KMS-11 (cell line): ENCODE measurements at regions not wholly inside any gene's neighbourhood (a gene's known extent, or its start where the extent isn't known, plus 50 kb on each side); places are given as distances from the start of the nearest gene placed in this dataset.

Experiments
- H2AFZ ChIP-seq: fragments of 200-600 bp; sonication (generic); 2 replicates; pipeline ENCODE4 v1.6.1; 2016; ENCODE audit warnings: antibody characterized with exemption, mixed run types, low read depth
- H3K27ac ChIP-seq: fragments of 200-600 bp; sonication (generic); 2 replicates; pipeline ENCODE4 v1.6.1; 2016; ENCODE audit warnings: mild to moderate bottlenecking, mixed run types
- H3K27me3 ChIP-seq: fragments of 200-600 bp; sonication (generic); 2 replicates; pipeline ENCODE4 v1.6.1; 2017; ENCODE audit warnings: mild to moderate bottlenecking, low read depth, mixed run types, moderate library complexity; ENCODE audit not compliant: insufficient read depth
- H3K36me3 ChIP-seq: fragments of 200-600 bp; sonication (generic); 2 replicates; pipeline ENCODE4 v1.6.1; 2017; ENCODE audit warnings: mild to moderate bottlenecking, mixed run types; ENCODE audit not compliant: insufficient read depth
- H3K4me1 ChIP-seq: fragments of 200-600 bp; sonication (generic); 2 replicates; pipeline ENCODE4 v1.6.1; 2016; ENCODE audit warnings: mild to moderate bottlenecking, low read depth, mixed run types; ENCODE audit not compliant: poor library complexity, severe bottlenecking
- H3K4me2 ChIP-seq: fragments of 200-600 bp; sonication (generic); 2 replicates; pipeline ENCODE4 v1.7.0; 2016; ENCODE audit warnings: mild to moderate bottlenecking, mixed run types
- H3K4me3 ChIP-seq: fragments of 200-600 bp; sonication (generic); IDR thresholded peaks from 2 replicates; pipeline ENCODE4 v1.6.1; 2017; ENCODE audit warnings: low read depth, low read length, mixed read lengths; ENCODE audit not compliant: insufficient read depth
- H3K79me2 ChIP-seq: fragments of 200-600 bp; sonication (generic); 2 replicates; pipeline ENCODE4 v1.6.1; 2016; ENCODE audit warnings: low read depth, mixed run types; ENCODE audit not compliant: insufficient read depth
- H3K9ac ChIP-seq: fragments of 200-600 bp; sonication (generic); 2 replicates; pipeline ENCODE4 v1.6.1; 2016; ENCODE audit warnings: mild to moderate bottlenecking, mixed run types
- H4K20me1 ChIP-seq: fragments of 200-600 bp; sonication (generic); 2 replicates; pipeline ENCODE4 v1.6.1; 2016; ENCODE audit warnings: mild to moderate bottlenecking, mixed run types; ENCODE audit not compliant: insufficient read depth
- TF ChIP-seq, protein P1 (sequence below): fragments of 200-600 bp; sonication (generic); conservative IDR thresholded peaks from 2 replicates; pipeline ENCODE4 v1.6.1; 2017; ENCODE audit warnings: low read depth, mild to moderate bottlenecking, antibody characterized with exemption, low read length, moderate library complexity, mixed read lengths

DNA sequence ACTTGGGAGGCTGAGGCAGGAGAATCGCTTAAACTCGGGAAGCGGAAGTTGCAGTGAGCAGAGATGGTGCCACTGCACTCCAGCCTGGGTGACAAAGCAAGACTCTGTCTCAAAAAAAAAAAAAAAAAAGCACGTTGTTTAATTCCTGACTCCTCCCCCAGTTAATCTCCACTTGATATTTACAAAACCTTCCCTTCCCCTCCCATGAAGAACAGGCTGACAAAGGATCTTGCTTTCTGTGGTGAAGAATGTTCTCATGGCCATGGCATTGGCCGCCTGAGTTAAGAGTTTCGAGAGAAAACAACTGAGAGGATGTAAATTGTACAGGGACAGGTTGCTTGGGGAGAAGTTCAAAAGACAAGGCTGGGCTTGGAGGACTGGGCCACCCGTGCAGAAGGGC lies 168.2 kb upstream of the BCOR start:
- Histone ChIP-seq H3K9ac (no peak overlapping the region), H3K79me2 (no peaks in the 10 kb centered on the region), H3K27ac (no peak overlapping the region), H3K36me3 (no peaks in the 10 kb centered on the region), H2AFZ (peak overlapping the region; percentile 83; the same call in 1 of the 2 replicates), H4K20me1 (no peaks in the 10 kb centered on the region), H3K4me2 (no peak overlapping the region), H3K4me3 (no peak overlapping the region), H3K4me1 (peaks cover 11% of the 10 kb centered on the region), H3K27me3 (no peaks in the 10 kb centered on the region)
- TF ChIP-seq, protein P1, sequence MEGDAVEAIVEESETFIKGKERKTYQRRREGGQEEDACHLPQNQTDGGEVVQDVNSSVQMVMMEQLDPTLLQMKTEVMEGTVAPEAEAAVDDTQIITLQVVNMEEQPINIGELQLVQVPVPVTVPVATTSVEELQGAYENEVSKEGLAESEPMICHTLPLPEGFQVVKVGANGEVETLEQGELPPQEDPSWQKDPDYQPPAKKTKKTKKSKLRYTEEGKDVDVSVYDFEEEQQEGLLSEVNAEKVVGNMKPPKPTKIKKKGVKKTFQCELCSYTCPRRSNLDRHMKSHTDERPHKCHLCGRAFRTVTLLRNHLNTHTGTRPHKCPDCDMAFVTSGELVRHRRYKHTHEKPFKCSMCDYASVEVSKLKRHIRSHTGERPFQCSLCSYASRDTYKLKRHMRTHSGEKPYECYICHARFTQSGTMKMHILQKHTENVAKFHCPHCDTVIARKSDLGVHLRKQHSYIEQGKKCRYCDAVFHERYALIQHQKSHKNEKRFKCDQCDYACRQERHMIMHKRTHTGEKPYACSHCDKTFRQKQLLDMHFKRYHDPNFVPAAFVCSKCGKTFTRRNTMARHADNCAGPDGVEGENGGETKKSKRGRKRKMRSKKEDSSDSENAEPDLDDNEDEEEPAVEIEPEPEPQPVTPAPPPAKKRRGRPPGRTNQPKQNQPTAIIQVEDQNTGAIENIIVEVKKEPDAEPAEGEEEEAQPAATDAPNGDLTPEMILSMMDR = no peak

DNA sequence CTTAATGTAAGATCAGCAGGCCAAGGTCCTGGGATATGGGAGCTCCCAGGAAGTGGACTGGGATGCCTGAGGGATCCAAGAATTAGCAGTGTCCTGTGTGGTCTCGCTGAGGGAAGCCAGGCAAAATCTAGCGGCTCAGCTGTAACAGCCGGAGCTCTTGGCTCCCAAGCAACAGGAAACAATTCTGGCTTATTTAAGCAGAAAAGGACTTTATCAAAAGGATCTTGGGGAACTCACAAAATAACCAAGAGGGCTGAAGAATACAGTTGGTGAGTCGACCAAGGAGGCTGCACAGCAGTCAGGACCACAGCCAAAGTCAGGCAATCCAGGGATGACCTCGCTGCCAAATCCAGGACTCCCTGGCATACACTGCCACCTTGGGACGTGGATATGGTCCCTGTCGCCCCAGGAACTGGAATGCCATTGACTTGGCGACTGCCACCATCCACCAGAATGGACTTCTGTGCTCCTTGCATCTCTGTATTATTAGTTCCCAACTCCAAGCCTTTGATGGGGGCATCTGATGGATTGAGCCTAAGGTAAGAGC lies 165.3 kb upstream of the BCOR start:
- peaks cover 11% of the 10 kb centered on the region for H3K4me1 ChIP-seq
- H3K27me3 ChIP-seq = no peaks in the 10 kb centered on the region
- TF ChIP-seq, protein P1 = no peak

DNA sequence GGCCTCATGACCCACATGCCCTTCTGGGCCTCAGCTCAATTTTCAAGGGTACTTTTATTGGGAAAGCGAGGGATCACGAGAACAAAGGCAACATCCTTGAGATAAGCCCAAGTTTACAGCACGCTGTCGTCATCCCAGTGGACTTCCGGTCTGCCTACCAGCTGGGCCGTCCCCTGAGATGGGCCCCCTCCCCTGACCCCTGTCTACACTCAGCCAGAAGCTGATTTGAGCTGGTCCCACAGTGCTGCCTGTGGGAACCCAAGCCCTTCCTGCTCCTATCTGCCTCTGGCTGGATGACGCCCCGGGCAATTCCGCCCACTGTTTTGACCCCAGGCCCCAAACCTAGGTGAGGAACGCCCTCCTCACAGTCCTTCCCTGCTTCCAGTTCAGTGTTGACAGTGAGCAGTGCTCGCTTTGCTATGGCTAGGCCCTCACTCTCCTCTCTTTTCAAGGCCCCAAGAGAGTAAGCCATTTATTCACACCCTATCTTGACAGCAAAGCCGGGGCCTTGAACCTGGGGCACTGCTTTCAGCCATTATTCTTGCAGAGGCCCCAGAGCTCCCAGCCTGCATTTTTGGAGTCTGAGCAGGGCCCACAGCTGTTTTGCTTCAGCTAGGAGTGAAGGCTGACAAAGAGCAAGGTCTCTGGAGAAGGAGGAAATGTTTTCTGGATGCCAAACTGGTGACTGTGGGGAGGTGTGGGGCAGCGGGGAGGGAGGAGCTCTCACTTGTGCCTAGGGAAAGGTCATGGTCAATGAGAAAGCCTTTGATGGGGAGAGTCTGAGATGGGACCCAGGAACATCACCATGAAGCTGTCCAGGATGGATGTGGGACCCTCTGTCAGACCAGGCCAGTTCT lies 164.6 kb upstream of the BCOR start:
- TF ChIP-seq, protein P1 = no peak
- H3K27me3 ChIP-seq = no peaks in the 10 kb centered on the region
- no peaks in the 10 kb centered on the region for H3K36me3 ChIP-seq
- no peak overlapping the region for H3K9ac ChIP-seq
- no peaks in the 10 kb centered on the region for H4K20me1 ChIP-seq
- no peaks in the 10 kb centered on the region for H3K79me2 ChIP-seq
- H3K4me1 ChIP-seq = peaks cover 7% of the 10 kb centered on the region
- H3K4me2 ChIP-seq = no peak overlapping the region
- H2AFZ ChIP-seq = no peak overlapping the region
- no peak overlapping the region for H3K4me3 ChIP-seq
- no peak overlapping the region for H3K27ac ChIP-seq

More for the DNA sequence above, 165.3 kb upstream of the BCOR start:
- no peaks in the 10 kb centered on the region for H3K79me2 ChIP-seq
- no peak overlapping the region for H3K27ac ChIP-seq
- no peaks in the 10 kb centered on the region for H3K36me3 ChIP-seq
- no peak overlapping the region for H3K4me3 ChIP-seq
- no peak overlapping the region for H2AFZ ChIP-seq
- no peak overlapping the region for H3K9ac ChIP-seq
- H3K4me2 ChIP-seq = no peak overlapping the region
- no peaks in the 10 kb centered on the region for H4K20me1 ChIP-seq

DNA sequence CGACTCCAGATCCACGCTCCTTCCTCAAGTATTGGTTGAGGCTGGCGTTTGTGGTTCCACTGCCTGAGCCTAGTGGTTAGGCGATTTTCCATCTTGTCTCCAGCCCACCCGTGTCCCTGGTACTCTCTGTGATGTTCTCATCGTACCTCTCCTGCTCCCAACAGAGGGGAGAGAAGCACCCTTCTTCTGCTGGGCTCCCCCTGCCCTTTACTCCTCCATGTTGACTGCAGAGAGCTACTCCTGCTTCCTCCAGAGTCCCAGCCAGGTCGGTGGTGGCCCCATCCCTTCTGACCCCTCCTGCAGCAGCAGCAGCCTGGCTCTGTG lies 164.0 kb upstream of the BCOR start:
- H4K20me1 ChIP-seq = no peaks in the 10 kb centered on the region
- peaks cover 4% of the 10 kb centered on the region for H3K4me1 ChIP-seq
- no peaks in the 10 kb centered on the region for H3K36me3 ChIP-seq
- TF ChIP-seq, protein P1 = no peak
- no peak overlapping the region for H3K4me2 ChIP-seq
- H3K9ac ChIP-seq = no peak overlapping the region
- H3K4me3 ChIP-seq = no peak overlapping the region
- H3K27ac ChIP-seq = no peak overlapping the region
- H2AFZ ChIP-seq = no peak overlapping the region
- H3K79me2 ChIP-seq = no peaks in the 10 kb centered on the region
- H3K27me3 ChIP-seq = no peaks in the 10 kb centered on the region
